SW 1271 (cell line): ENCODE measurements at regions not wholly inside any gene's neighbourhood (a gene's known extent, or its start where the extent isn't known, plus 50 kb on each side); places are given as distances from the start of the nearest gene placed in this dataset.

ENCODE experiments used
- DNase-seq, 2 experiments: peaks; one replicate each; lab custom pipeline; 2025; lab: John Stamatoyannopoulos, UW

- DNase-seq, result no peak
These were observed 72.1 kb upstream of the RARB start for GRCh38 chr3:25355998-25356397.

- DNase-seq, result no peak
These were observed 65.9 kb upstream of the RARB start for GRCh38 chr3:25362118-25362517.

- no peak for DNase-seq
These were observed 62.4 kb upstream of the RARB start for GRCh38 chr3:25365636-25366035.

- DNase-seq, result no peak
These were observed 61.0 kb upstream of the RARB start for GRCh38 chr3:25367025-25367424.

- DNase-seq, result no peak
These were observed 55.9 kb upstream of the RARB start for GRCh38 chr3:25372167-25372566.

- DNase-seq, result no peak
These were observed 51.7 kb upstream of the RARB start for GRCh38 chr3:25376340-25376739.

GRCh38 chr3:25377042-25377441 is 51.0 kb upstream of the RARB start:
- no peak for DNase-seq
